Activated CD8-positive, alpha-beta memory T cell treated with anti-CD3 and anti-CD28 coated beads for 24 hours (primary cell): ENCODE measurements at regions not wholly inside any gene's neighbourhood (a gene's known extent, or its start where the extent isn't known, plus 50 kb on each side); places are given as distances from the start of the nearest gene placed in this dataset.

Experiments
- DNase-seq: peaks from one replicate; pipeline ENCODE4 v3.0.0-alpha.2; 2020

DNA sequence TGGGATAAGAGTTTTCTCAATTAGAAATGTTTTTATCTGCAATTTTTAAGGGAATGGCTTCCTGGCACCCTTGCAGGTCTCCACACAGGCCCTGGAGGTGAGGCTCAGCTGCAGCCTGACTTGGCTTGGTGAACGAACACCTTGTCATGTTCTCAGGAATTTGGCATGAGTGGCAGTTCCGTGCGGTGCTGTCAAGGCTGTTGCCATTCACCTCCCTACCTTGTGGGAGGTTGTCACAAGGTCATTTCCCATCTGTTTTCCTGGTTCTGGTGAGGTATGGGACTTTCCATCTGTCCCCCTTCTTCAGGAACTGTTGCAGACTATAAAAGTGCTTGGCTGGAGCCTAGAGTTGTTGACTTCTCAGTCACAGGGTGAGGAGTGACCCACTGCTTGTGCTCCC, 82.9 kb downstream of the ELOVL4 start:
- DNase-seq: no peak

- no peak for DNase-seq
Measured at GRCh38 chr6:79864001-79864400, 83.4 kb downstream of the ELOVL4 start.

DNA sequence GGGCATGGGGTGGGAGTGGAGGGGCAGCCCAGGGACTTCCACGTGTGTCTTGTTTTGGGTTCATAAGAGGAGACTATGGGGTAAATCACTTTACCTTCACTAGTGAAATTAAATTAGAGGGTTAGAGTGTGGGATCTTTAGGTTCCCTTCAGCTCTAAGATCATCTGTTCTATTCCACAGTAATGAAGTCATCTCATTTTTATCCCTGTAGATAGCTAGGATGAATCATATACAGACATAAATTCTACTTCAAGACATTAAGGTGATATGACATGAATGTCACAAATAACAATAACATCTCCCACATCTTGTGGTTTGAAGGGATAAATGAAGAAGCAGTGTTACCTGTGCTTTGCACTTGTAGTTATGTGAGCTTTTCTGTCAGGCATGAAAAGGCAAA, 83.8 kb downstream of the ELOVL4 start:
- no peak for DNase-seq

DNA sequence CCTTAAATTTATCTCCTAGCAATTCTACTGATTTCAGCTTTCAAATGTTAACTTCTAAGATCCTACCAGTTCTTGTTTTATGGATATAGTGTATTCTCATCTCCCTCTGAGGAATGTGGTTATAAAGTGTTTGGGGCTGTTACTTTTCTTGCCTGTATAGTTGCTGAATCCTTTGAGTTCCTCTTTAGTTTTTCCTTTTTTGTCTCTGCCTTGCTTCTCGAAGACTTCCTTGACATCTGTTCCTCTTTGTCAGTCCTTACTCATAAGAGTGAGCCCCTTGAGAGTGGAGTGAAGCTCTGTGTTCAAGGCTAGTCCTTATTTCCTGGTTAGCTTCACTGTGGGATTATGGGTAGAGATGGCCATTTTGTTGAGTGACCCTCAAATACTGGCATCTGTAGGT, 84.6 kb downstream of the ELOVL4 start:
- no peak for DNase-seq

- DNase-seq: no peak
Measured at GRCh38 chr6:79862126-79862525, 85.2 kb downstream of the ELOVL4 start.

GRCh38 chr6:79861023-79861422, 86.3 kb downstream of the ELOVL4 start:
- DNase-seq: no peak

DNA sequence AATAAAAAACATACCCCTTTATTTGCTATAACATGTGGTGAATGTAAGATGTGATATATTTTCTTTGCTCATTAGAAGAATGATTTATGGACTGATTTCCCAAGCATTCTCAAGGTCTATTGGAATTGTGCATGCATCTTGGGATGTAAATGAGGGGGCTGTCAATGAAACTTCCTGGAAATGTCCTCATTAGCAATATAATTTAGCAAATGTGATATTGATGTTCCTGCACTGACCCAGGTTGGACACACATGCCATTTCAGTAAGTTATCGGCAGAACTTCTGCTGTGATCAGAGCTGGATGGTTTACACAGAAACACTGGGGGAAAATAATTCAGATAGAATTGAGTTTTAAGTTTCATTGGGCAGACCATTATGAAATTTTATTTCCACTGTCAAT, 99.9 kb downstream of the ELOVL4 start:
- no peak for DNase-seq

GRCh38 chr6:79842376-79843040, 104.8 kb downstream of the ELOVL4 start:
- DNase-seq: no peak

- no peak for DNase-seq
Measured at GRCh38 chr6:79841577-79842375, 105.6 kb downstream of the ELOVL4 start.

GRCh38 chr6:79838851-79839250, 108.5 kb downstream of the ELOVL4 start:
- DNase-seq: no peak

DNA sequence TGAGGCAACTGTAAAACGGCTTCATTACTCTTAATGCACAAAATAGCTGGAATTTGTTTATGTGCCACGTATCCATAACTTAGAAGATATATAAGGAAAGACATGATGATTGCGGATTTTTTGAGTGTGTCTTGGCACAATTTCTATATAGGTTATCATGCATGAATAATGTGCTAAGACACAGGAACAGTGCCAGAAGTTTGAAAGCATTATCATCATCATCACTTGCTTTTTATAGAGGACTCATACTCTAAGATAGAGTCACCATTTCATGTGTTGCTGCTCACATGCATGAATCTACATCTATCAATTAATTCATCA, 113.4 kb downstream of the ELOVL4 start:
- no peak for DNase-seq

DNA sequence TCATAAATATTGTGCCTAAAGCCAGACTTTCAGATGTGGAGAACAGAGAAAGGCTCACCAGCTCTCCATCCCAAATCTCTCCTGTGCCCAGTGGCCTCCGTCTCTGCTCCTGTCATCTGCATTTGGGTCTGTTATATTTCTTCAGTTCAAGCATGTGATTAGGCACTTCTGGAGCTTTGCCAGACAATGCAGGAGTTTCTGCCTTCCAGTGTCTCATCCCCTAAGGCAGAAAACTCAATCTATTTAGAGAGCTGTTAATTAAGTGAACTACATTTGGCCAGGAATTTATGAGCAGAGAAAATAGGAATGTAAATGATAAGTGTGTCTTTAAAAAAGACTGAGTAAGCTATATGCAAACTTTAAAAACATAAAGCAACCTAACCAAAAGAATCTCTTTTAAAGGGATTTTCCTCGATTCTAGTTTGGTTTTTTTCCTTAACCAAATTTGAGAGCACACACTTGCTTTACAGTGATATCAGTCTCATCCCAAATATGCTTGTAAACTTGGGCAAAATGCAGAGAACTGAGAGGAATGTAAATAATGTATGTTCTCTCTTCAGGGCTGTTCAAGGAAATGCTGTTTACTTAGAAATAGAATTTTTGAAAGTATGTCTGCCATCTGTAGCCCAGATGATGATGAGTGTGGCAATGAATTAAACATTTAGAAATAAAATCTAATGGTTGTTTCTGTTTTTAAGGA, 113.9 kb downstream of the ELOVL4 start:
- no peak for DNase-seq

DNA sequence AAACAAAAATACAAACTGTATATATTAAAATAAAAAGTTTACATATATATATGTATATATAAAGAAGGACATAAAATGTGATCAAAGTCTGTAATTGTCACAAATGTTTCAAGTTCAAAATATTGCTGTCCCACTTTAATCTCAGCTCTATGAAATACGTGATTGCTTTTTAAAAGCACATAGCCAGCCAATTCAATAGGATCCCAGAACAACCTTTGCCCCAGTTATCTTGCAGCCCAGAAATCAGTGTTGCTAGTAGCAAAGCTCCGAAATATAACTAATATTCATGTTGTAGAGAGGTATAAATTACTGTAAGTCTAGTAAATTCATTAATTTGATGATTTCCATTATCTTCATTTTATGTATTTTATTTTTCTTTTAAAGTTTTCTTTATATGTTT, 114.6 kb downstream of the ELOVL4 start:
- DNase-seq: no peak

GRCh38 chr6:79824202-79824601, 123.2 kb downstream of the ELOVL4 start:
- no peak for DNase-seq

GRCh38 chr6:79821859-79822258, 125.5 kb downstream of the ELOVL4 start:
- DNase-seq: no peak

DNA sequence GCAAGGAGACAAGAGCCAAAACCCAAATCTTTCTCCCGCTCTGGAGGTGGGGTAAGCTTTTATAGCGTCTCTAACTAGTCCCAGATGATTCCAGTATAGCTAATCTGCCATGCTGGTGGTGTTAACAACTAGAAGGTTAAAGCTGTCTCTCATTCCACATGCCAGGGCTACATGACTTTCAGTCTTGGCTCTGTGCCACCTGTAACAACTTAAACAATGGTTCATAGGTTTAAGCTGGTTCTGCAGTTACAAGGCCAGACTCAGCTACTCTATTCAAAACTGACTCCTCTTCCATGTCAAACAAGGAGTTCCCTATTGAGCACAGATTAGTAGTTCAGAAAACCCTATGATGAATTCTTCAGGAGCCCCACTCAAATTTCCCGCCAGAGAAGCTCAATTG, 128.9 kb downstream of the ELOVL4 start:
- DNase-seq: no peak

- DNase-seq: no peak
Measured at GRCh38 chr6:79814940-79815339, 132.4 kb downstream of the ELOVL4 start.

DNA sequence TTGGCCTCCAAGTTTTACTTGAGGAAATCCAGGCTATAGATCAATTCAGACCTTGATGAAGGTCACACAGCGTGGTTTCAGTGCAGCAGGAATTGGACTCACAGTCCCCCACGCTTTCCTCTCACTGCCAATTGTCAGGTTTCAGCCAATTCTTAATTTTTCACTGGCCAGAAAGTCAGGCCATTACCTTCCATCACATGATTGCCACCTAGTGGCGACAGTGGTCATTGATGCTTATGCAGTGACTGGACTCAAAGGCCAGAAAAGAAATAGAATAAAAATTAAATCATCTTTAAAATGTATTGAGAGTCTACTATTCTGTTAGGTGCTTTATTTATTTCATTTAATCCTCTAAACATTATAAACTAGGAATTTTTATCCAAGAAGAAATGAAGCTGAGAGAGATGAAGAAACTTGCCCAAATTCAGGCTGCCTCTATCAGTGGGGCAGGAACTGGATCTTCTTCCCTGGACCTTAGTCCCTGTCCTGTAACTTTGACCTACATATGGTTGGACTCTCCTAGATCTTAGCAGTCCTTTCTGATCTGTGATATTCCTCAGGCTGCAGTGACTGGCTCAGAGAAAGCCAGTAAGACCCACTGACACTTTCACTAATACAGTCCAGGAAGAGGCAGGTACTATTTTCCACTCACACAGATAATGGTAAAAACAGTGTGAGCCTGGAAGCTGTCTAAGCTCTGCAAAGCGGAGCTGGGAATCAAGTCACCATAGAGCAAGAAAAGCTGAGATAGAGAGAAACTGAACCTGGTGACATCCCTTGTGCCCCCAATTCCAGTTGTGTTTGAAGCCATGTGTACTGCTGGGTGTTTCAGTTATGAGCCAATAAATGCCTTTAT, 133.3 kb downstream of the ELOVL4 start:
- peak; percentile 83 for DNase-seq

DNA sequence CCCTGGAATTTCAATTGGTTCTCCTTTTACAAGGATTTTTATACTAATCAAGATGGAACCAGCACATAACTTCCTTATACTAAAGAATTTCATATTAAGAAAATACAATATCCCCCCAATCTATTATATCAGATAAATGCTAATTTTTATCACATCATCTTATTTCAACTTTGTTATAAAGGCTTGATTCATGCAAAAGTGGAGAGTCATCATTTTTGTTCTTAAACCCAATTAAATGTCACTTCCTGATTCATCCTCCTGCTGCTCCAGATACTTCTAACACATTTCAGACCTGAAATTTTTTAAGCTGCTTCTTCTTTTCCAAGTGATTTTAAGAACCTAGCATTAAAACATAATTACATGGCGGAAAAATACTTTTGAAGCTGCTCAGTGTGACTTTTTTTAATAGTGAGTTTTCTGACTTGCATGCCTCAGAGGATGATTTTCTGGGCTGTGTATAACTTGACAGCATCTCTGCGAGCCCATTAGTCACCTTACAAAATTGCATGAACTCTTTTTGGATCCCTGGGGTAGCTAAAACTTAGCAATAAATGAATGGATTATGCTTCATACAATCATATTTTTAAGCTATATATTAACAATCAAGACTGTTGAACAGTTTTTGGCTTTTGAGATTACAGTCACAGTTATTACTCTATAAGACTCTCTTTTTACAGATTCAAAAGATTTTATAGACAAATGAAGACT, 134.1 kb downstream of the ELOVL4 start:
- DNase-seq: no peak

DNA sequence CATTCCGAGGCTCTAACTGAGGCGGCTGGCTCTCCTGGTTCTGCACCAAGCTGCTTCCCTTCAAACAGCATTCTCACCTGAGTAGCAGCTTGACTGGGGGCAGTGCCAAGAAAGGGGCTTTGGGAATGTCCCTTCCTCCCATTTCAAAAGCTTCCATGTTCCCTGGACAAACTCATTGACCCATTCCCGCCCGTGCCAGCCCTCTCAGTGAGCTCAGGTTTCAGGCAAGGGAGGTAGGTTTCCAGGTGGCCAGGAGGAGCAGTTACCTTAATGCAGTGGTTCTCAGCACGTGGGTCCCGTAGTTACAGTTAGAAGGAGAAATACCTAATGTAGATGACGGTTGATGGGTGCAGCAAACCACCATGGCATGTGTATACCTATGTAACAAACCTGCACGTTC, 135.2 kb downstream of the ELOVL4 start:
- no peak for DNase-seq

DNA sequence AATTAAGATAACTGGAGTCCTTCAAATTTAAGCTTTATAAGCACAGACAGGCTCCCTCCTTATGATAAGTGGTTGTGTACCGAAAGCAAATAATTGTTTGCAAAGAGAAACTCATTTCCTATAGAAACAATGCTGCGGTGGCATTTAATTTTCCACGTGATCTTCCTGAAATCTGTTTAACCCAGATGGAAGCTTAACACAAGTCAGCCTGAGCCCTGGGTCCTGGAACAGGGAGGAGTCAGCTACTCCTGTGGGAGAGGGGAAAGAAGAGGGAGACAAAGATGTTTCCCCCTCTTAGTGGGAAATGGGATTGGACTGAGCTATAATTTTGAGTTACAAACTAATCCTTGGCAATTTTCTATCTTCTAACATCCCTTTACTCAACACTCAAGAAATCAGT, 136.5 kb downstream of the ELOVL4 start:
- no peak for DNase-seq

- DNase-seq: no peak
Measured at GRCh38 chr6:79810185-79810705, 137.1 kb downstream of the ELOVL4 start.
